Choroid plexus epithelial cell (primary cell): ENCODE measurements at regions not wholly inside any gene's neighbourhood (a gene's known extent, or its start where the extent isn't known, plus 50 kb on each side); places are given as distances from the start of the nearest gene placed in this dataset.

Experiments
- DNase-seq: peaks from one replicate; pipeline ENCODE4 v3.0.0-alpha.2; 2010; ENCODE audit warnings: low read depth
- H3K4me3 ChIP-seq: 2 replicates; pipeline ENCODE4 v1.5.1; 2011; ENCODE audit warnings: low read depth, mild to moderate bottlenecking, control low read depth, low read length, moderate library complexity
- TF ChIP-seq, protein P1 (sequence below): conservative IDR thresholded peaks from 2 replicates; pipeline ENCODE4 v1.5.1; 2011; ENCODE audit warnings: low read depth, mild to moderate bottlenecking, control low read depth, inconsistent platforms, low read length, moderate library complexity

DNA sequence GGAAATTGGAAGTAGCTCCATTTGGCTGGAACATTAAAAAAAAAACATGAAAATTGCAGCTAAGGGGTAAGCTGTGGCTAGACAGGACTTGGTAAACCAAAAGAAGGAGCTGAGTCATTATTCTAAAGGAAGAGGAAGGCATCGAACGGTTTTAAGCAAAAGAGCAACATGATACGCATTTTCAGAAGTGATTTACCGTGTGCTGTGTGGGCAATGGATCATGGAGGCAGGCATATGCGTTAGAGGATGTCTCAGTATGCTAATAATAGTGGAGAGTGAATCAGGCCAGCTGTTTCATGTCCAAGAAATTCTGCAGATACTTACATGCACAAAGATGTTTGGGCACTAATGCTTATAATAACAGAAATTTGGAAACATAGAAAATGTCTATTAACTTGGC, 409.1 kb upstream of the ATP11B start:
- DNase-seq: no peak
- TF ChIP-seq, protein P1, sequence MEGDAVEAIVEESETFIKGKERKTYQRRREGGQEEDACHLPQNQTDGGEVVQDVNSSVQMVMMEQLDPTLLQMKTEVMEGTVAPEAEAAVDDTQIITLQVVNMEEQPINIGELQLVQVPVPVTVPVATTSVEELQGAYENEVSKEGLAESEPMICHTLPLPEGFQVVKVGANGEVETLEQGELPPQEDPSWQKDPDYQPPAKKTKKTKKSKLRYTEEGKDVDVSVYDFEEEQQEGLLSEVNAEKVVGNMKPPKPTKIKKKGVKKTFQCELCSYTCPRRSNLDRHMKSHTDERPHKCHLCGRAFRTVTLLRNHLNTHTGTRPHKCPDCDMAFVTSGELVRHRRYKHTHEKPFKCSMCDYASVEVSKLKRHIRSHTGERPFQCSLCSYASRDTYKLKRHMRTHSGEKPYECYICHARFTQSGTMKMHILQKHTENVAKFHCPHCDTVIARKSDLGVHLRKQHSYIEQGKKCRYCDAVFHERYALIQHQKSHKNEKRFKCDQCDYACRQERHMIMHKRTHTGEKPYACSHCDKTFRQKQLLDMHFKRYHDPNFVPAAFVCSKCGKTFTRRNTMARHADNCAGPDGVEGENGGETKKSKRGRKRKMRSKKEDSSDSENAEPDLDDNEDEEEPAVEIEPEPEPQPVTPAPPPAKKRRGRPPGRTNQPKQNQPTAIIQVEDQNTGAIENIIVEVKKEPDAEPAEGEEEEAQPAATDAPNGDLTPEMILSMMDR: no peak
- no peak overlapping the region for H3K4me3 ChIP-seq

DNA sequence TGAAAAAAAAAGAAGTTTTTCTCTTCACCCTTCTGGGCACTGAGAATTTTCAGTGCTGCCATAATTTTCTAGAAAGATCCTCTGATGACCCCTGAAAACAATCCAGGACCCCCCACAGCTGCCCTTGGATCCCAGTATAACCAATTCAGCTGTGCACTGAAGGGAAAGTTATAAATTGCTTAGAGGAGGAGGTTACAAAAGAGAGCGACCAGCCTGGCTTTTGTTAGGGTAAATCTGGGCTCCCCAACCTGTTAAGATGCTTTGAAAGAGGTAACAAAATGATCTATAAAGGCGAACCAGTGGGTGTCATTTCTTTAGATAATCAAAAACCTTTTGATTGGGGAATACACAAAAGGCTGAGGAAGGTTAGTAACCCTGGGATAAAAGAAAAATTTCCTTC, 407.9 kb upstream of the ATP11B start:
- TF ChIP-seq, protein P1: no peak
- no peak for DNase-seq

DNA sequence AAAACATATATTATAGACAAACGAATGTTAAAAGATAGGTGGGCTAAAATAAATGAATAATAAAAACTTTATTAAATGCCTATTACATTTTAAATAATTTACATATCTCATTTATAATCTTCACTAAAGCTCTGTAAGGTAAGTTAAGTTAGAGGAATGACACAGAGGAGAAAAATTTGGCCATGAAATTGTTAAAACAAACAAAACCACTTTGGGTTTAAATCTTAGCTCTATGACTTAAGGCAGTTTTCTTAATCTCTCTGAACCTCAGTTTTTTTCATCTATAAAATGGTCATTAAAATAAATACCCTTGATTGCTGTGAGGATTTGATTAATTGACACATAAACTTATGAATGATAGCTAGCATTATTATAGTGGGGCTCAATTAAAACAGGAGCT, 404.8 kb upstream of the ATP11B start:
- DNase-seq: no peak
- no peak overlapping the region for H3K4me3 ChIP-seq
- TF ChIP-seq, protein P1: no peak

More for the DNA sequence above, 407.9 kb upstream of the ATP11B start:
- H3K4me3 ChIP-seq: no peak overlapping the region

DNA sequence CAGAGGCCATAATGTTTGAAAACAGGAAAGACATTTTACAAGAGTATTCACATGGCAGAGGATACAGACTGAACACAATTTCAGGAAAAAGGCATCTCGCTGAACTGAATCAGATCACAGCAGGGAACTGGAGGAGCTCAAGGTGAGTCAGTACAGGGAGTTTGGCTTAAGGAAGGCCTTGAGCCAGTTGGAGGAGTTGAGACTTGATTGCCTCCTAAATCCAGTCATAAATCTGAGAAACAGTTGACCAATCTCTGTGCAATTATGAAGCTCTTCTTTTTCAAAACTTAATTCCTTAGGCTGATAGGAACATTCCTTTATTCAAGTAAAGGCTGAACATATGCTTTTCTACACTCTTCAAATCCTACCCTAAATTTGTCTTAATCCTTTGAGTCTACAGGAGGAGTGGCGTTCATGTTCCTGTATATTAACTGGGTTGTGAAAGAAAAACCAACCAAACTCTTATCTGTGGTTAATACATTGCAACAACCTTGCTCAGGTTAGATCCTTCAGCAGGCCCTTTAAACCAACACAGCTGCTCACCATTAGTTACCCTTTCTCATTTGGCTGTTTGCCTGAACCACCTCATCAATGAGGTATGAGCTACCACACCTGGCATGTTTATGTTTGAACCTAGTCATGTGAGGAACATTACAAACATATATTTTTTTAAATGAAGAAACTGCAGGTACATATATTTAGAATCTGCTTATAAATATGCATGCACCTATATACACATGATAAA, 404.1 kb upstream of the ATP11B start:
- TF ChIP-seq, protein P1: no peak
- no peak overlapping the region for H3K4me3 ChIP-seq
- no peak for DNase-seq

DNA sequence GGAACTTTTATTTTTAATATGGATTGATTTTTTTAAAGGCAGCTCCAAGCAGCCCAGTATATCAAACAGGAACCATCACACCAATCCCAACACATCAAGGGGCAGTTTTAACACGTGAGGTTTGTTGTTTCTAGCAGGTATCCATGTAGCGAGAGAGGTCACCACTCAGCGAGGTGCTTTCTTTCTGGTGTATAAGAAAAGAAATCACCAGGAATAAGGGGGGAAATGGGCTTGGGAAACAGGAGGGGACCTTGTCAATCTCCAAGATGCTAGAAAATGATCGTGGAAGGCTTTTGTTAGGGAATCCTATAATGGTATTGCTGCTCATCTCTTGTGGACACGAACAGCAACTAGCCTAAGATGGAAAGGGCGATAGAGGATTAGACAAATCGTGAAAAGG, 402.9 kb upstream of the ATP11B start:
- DNase-seq: no peak
- H3K4me3 ChIP-seq: no peak overlapping the region
- TF ChIP-seq, protein P1: no peak

DNA sequence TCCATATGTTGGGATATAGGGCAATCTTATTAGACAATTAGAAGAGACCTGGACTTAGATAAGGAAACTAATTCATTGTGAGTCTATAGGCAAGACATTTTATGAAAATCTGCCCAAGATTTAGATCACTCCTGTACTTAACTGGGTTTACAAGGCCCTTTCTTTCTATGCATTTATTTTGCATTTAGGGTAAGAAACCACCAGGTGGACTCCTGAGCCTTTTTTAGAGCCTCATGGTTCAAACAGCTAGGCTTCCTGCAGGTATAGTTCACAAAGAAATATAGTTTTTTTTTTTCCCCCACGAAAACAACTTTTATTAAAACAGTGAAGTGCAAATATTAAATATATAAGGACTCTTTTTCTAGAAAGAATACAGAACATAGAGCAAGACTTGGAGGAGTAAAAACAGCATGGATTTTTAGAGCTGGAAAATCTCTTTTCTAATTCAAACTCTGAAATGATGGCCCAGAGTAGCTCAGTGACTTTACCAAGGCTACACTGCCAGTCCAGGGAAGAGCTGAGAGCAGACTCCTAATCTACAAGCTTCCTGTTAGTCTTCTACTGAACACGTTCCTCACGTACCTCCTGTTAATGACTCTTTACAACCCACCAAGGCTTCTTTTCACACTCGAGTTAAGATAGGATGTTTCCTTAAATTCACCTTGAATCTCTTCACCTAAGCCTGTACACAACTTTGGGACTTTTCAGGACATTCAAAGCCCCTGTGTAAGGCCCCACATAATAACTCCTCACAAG, 400.9 kb upstream of the ATP11B start:
- TF ChIP-seq, protein P1: no peak
- no peak for DNase-seq
- no peak overlapping the region for H3K4me3 ChIP-seq
